ENCODE measurements at regions not wholly inside any gene's neighbourhood (a gene's known extent, or its start where the extent isn't known, plus 50 kb on each side); places are given as distances from the start of the nearest gene placed in this dataset.

GRCh38 chr18:40670668-40671375 lies 1284.2 kb upstream of the PIK3C3 start:
- POLR2A ChIA-PET = no interaction called here
- H3K27ac Mint-ChIP-seq (ENCODE audit: low read depth, unreplicated experiment) = no peak overlapping the region
- DNase-seq (ENCODE audit: unreplicated experiment) = no peak
- no peaks in the 10 kb centered on the region for H3K27me3 Mint-ChIP-seq (ENCODE audit: insufficient read depth, unreplicated experiment)
- H3K4me3 Mint-ChIP-seq (ENCODE audit: unreplicated experiment) = no peak overlapping the region
- H3K4me1 Mint-ChIP-seq (ENCODE audit: insufficient read depth, unreplicated experiment) = no peaks in the 10 kb centered on the region
- TF ChIP-seq, protein P1, sequence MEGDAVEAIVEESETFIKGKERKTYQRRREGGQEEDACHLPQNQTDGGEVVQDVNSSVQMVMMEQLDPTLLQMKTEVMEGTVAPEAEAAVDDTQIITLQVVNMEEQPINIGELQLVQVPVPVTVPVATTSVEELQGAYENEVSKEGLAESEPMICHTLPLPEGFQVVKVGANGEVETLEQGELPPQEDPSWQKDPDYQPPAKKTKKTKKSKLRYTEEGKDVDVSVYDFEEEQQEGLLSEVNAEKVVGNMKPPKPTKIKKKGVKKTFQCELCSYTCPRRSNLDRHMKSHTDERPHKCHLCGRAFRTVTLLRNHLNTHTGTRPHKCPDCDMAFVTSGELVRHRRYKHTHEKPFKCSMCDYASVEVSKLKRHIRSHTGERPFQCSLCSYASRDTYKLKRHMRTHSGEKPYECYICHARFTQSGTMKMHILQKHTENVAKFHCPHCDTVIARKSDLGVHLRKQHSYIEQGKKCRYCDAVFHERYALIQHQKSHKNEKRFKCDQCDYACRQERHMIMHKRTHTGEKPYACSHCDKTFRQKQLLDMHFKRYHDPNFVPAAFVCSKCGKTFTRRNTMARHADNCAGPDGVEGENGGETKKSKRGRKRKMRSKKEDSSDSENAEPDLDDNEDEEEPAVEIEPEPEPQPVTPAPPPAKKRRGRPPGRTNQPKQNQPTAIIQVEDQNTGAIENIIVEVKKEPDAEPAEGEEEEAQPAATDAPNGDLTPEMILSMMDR (IDR thresholded peaks at IDR 0.05; ENCODE audit: unreplicated experiment) = no peak
- BruUV-seq (replicated peaks) = no TSS peak
- peaks cover 5% of the 10 kb centered on the region for H3K9me3 Mint-ChIP-seq (ENCODE audit: unreplicated experiment)
- CTCF ChIA-PET = interaction anchor here (0.7 kb wide), 1 partner anchor 192 kb away, joined by 3 read pairs; no protein-coding TSS in a partner anchor
- intact Hi-C loops (cut with micrococcal nuclease) = no loop called here
- no peaks in the 10 kb centered on the region for H3K36me3 Mint-ChIP-seq (ENCODE audit: insufficient read depth, unreplicated experiment)

DNA sequence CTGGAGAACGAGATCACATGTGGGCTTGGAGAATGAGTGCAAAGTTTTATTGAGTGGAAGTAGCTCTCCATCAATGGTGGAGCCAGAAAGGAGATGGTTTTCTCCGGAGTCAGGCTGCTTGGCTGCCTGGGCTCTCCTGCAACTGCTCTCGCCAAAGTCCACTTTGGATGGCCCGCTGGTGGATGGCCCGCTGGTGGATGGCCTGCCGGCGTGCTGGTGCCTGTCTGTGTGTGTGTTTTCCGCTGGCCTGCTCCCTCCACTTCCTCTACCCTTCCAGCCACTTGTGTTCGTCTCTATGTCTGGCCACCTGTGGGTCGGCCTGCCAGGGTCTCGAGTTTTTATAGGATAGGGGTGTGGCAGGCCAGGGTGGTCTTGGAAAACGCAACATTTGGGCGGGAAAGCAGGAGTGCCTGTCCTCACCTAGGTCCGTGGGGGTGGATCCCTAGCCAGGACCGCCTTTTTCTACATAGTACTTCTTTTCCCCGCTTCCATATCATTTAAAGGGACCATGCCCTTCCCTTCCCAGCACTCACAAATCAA lies 1292.1 kb upstream of the PIK3C3 start:
- no TSS peak for BruUV-seq (replicated peaks)
- DNase-seq (ENCODE audit: unreplicated experiment) = no peak
- no peaks in the 10 kb centered on the region for H3K27me3 Mint-ChIP-seq (ENCODE audit: insufficient read depth, unreplicated experiment)
- no peak overlapping the region for H3K27ac Mint-ChIP-seq (ENCODE audit: low read depth, unreplicated experiment)
- no peak overlapping the region for H3K4me3 Mint-ChIP-seq (ENCODE audit: unreplicated experiment)
- peaks cover 7% of the 10 kb centered on the region for H3K9me3 Mint-ChIP-seq (ENCODE audit: unreplicated experiment)
- CTCF ChIA-PET = no interaction called here
- POLR2A ChIA-PET = no interaction called here
- no peaks in the 10 kb centered on the region for H3K36me3 Mint-ChIP-seq (ENCODE audit: insufficient read depth, unreplicated experiment)
- H3K4me1 Mint-ChIP-seq (ENCODE audit: insufficient read depth, unreplicated experiment) = no peaks in the 10 kb centered on the region
- TF ChIP-seq, protein P1 (IDR thresholded peaks at IDR 0.05; ENCODE audit: unreplicated experiment) = no peak
- intact Hi-C loops (cut with micrococcal nuclease) = no loop called here

DNA sequence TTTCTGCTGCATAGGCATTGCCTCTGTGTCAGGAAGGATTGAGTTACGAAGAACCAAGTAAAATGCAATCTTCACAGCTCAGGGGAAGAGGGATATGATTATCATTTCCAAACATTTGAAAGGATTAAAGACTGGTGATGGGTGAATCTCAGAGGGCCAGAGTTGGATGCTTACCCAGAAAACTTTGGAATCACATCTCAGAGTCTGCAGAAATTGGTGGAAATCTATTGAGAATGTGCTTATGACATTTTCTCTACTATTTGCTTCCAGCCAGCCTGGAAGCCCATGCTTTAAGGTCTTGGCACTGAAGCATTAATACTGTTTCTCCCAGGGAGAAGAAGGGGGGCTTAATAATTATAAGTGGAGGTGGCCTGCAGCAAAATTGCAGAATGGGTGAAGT lies 1301.4 kb upstream of the PIK3C3 start:
- H3K27me3 Mint-ChIP-seq (ENCODE audit: insufficient read depth, unreplicated experiment) = no peaks in the 10 kb centered on the region
- no TSS peak for BruUV-seq (replicated peaks)
- ChIA-PET POLR2A (interaction anchor here (0.6 kb wide), 1 partner anchor 675 kb away, joined by 3 read pairs; no protein-coding TSS in a partner anchor), CTCF (interaction anchor here (0.6 kb wide), 1 partner anchor 44 kb away, joined by 3 read pairs; no protein-coding TSS in a partner anchor)
- intact Hi-C loops (cut with micrococcal nuclease) = no loop called here
- no peak overlapping the region for H3K27ac Mint-ChIP-seq (ENCODE audit: low read depth, unreplicated experiment)
- no peaks in the 10 kb centered on the region for H3K4me1 Mint-ChIP-seq (ENCODE audit: insufficient read depth, unreplicated experiment)
- no peak for DNase-seq (ENCODE audit: unreplicated experiment)
- H3K9me3 Mint-ChIP-seq (ENCODE audit: unreplicated experiment) = no peaks in the 10 kb centered on the region
- H3K36me3 Mint-ChIP-seq (ENCODE audit: insufficient read depth, unreplicated experiment) = no peaks in the 10 kb centered on the region
- TF ChIP-seq, protein P1 (IDR thresholded peaks at IDR 0.05; ENCODE audit: unreplicated experiment) = no peak
- no peak overlapping the region for H3K4me3 Mint-ChIP-seq (ENCODE audit: unreplicated experiment)

GRCh38 chr18:40652321-40652720 lies 1302.7 kb upstream of the PIK3C3 start:
- TF ChIP-seq, protein P1 (IDR thresholded peaks at IDR 0.05; ENCODE audit: unreplicated experiment) = no peak
- Mint-ChIP-seq H3K27ac (ENCODE audit: low read depth, unreplicated experiment) (no peak overlapping the region), H3K4me3 (ENCODE audit: unreplicated experiment) (no peak overlapping the region), H3K27me3 (ENCODE audit: insufficient read depth, unreplicated experiment) (no peaks in the 10 kb centered on the region), H3K4me1 (ENCODE audit: insufficient read depth, unreplicated experiment) (no peaks in the 10 kb centered on the region), H3K9me3 (ENCODE audit: unreplicated experiment) (no peaks in the 10 kb centered on the region), H3K36me3 (ENCODE audit: insufficient read depth, unreplicated experiment) (no peaks in the 10 kb centered on the region)
- POLR2A ChIA-PET = no interaction called here
- no peak for DNase-seq (ENCODE audit: unreplicated experiment)
- BruUV-seq (replicated peaks) = no TSS peak
- intact Hi-C loops (cut with micrococcal nuclease) = no loop called here
- CTCF ChIA-PET = no interaction called here

Measured in MCF 10A (cell line).